Stimulated activated CD8-positive, alpha-beta memory T cell treated with anti-CD3 and anti-CD28 coated beads, Interleukin-4, amount 100 ng/mL, for 4 hours (primary cell): ENCODE measurements at regions not wholly inside any gene's neighbourhood (a gene's known extent, or its start where the extent isn't known, plus 50 kb on each side); places are given as distances from the start of the nearest gene placed in this dataset.
"Not testable (repeated sequence)": the region's sequence is repeated elsewhere in the genome, so short reads cannot be mapped to it uniquely, and the experiment has no call there.

Experiments
- DNase-seq, 2 donors: peaks; one replicate each; pipeline ENCODE4 v3.0.0-alpha.2; 2020; ENCODE audit warnings: low read depth in 2 of 2, low spot score in 1 of 2

- no peak for DNase-seq
Measured at GRCh38 chr16:17563323-17564091, 92.7 kb upstream of the XYLT1 start.

GRCh38 chr16:17561056-17561455 lies 90.3 kb upstream of the XYLT1 start:
- DNase-seq = no peak

- no peak for DNase-seq
Measured at GRCh38 chr16:17560548-17560947, 89.8 kb upstream of the XYLT1 start.

GRCh38 chr16:17559394-17559793 lies 88.6 kb upstream of the XYLT1 start:
- no peak for DNase-seq

GRCh38 chr16:17557949-17558348 lies 87.2 kb upstream of the XYLT1 start:
- no peak for DNase-seq

GRCh38 chr16:17557480-17557879 lies 86.7 kb upstream of the XYLT1 start:
- no peak for DNase-seq

GRCh38 chr16:17556276-17557052 lies 85.7 kb upstream of the XYLT1 start:
- DNase-seq = no peak

- no peak for DNase-seq
Measured at GRCh38 chr16:17555176-17555575, 84.4 kb upstream of the XYLT1 start.

GRCh38 chr16:17552351-17552750 lies 81.6 kb upstream of the XYLT1 start:
- no peak for DNase-seq

GRCh38 chr16:17551682-17552081 lies 80.9 kb upstream of the XYLT1 start:
- not testable (repeated sequence) for DNase-seq

- no peak for DNase-seq
Measured at GRCh38 chr16:17548825-17549224, 78.1 kb upstream of the XYLT1 start.

GRCh38 chr16:17544785-17545184 lies 74.0 kb upstream of the XYLT1 start:
- no peak for DNase-seq

- DNase-seq = no peak
Measured at GRCh38 chr16:17544304-17544703, 73.5 kb upstream of the XYLT1 start.

GRCh38 chr16:17543073-17543472 lies 72.3 kb upstream of the XYLT1 start:
- no peak for DNase-seq

GRCh38 chr16:17541324-17541723 lies 70.6 kb upstream of the XYLT1 start:
- DNase-seq = no peak

GRCh38 chr16:17538927-17539326 lies 68.2 kb upstream of the XYLT1 start:
- DNase-seq = no peak

GRCh38 chr16:17532338-17532995 lies 61.7 kb upstream of the XYLT1 start:
- DNase-seq = no peak

- DNase-seq = peak in 1 of 2 donors; percentile 0
Measured at GRCh38 chr16:17529982-17530760, 59.4 kb upstream of the XYLT1 start.

- no peak for DNase-seq
Measured at GRCh38 chr16:17526956-17527937, 56.5 kb upstream of the XYLT1 start.

- no peak for DNase-seq
Measured at GRCh38 chr16:17524656-17525055, 53.9 kb upstream of the XYLT1 start.
